Kidney capillary endothelial cell (primary cell): ENCODE measurements at regions not wholly inside any gene's neighbourhood (a gene's known extent, or its start where the extent isn't known, plus 50 kb on each side); places are given as distances from the start of the nearest gene placed in this dataset.
"Not testable (repeated sequence)": the region's sequence is repeated elsewhere in the genome, so short reads cannot be mapped to it uniquely, and the experiment has no call there.

Source experiments
- DNase-seq: peaks from one replicate; pipeline ENCODE4 v3.0.0-alpha.2; 2018; ENCODE audit warnings: low spot score

GRCh38 chrX:1778817-1779216 is 164.0 kb downstream of the ASMT start:
- DNase-seq = no peak

- DNase-seq = no peak
These were observed 164.8 kb downstream of the ASMT start for GRCh38 chrX:1779626-1780025.

- DNase-seq = no peak
These were observed 166.9 kb downstream of the ASMT start for GRCh38 chrX:1781766-1782165.

- DNase-seq = no peak
These were observed 169.9 kb downstream of the ASMT start for GRCh38 chrX:1784773-1785172.

- no peak for DNase-seq
These were observed 173.5 kb downstream of the ASMT start for GRCh38 chrX:1788300-1788911.

GRCh38 chrX:1792636-1793035 is 177.8 kb downstream of the ASMT start:
- no peak for DNase-seq

GRCh38 chrX:1794586-1794985 is 179.7 kb downstream of the ASMT start:
- no peak for DNase-seq

- no peak for DNase-seq
These were observed 188.1 kb downstream of the ASMT start for GRCh38 chrX:1802912-1803311.

- no peak for DNase-seq
These were observed 188.9 kb downstream of the ASMT start for GRCh38 chrX:1803741-1804140.

GRCh38 chrX:1807301-1807731 is 192.5 kb downstream of the ASMT start:
- DNase-seq = no peak

- no peak for DNase-seq
These were observed 194.7 kb downstream of the ASMT start for GRCh38 chrX:1809581-1809980.

- DNase-seq = peak; percentile 6
These were observed 198.9 kb downstream of the ASMT start for GRCh38 chrX:1813809-1814208.

- DNase-seq = no peak
These were observed 200.8 kb downstream of the ASMT start for GRCh38 chrX:1815456-1816175.

- not testable (repeated sequence) for DNase-seq
These were observed 201.6 kb downstream of the ASMT start for GRCh38 chrX:1816387-1816982.

- no peak for DNase-seq
These were observed 207.0 kb downstream of the ASMT start for GRCh38 chrX:1821846-1822245.

GRCh38 chrX:1824855-1825254 is 210.0 kb downstream of the ASMT start:
- DNase-seq = no peak

GRCh38 chrX:1833656-1834360 is 218.9 kb downstream of the ASMT start:
- no peak for DNase-seq

GRCh38 chrX:1835056-1835455 is 220.2 kb downstream of the ASMT start:
- no peak for DNase-seq

- DNase-seq = no peak
These were observed 221.8 kb downstream of the ASMT start for GRCh38 chrX:1836683-1837082.

GRCh38 chrX:1841746-1842145 is 226.9 kb downstream of the ASMT start:
- no peak for DNase-seq

- not testable (repeated sequence) for DNase-seq
These were observed 232.1 kb downstream of the ASMT start for GRCh38 chrX:1847000-1847399.

- not testable (repeated sequence) for DNase-seq
These were observed 232.9 kb downstream of the ASMT start for GRCh38 chrX:1847790-1848189.

GRCh38 chrX:1851527-1851926 is 236.7 kb downstream of the ASMT start:
- no peak for DNase-seq
